Stomach (tissue), 8 donors: ENCODE measurements at regions not wholly inside any gene's neighbourhood (a gene's known extent, or its start where the extent isn't known, plus 50 kb on each side); places are given as distances from the start of the nearest gene placed in this dataset.

Experiments
- DNase-seq, 2 donors: peaks; one replicate each; pipeline versions ENCODE4 v3.0.0 to v3.0.0-alpha.2; 2013 to 2019
- H3K27ac ChIP-seq, 5 donors: fragments of 200-600 bp in 4 of 5; sonication (generic) in 4 of 5; one replicate each; pipeline ENCODE4 v1.5.1; 2013 to 2019; ENCODE audit warnings: mild to moderate bottlenecking in 1 of 5, moderate library complexity in 1 of 5
- H3K27me3 ChIP-seq, 3 donors: fragments of 200-600 bp; sonication (generic); one replicate each; pipeline ENCODE4 v1.5.1; 2017 to 2019; ENCODE audit warnings: mixed run types in 1 of 3
- H3K36me3 ChIP-seq, 4 donors: fragments of 200-600 bp; sonication (generic); 1 replicate in 3 of 4; 2 replicates in 1 of 4; pipeline ENCODE4 v1.5.1; 2016 to 2019
- H3K4me1 ChIP-seq, 4 donors: fragments of 200-600 bp; sonication (generic); one replicate each; pipeline ENCODE4 v1.5.1; 2016 to 2019
- H3K4me3 ChIP-seq, 4 donors: fragments of 200-600 bp; sonication (generic) in 3 of 4; one replicate each; pipeline ENCODE4 v1.5.1; 2016 to 2019; ENCODE audit warnings: mild to moderate bottlenecking in 1 of 4
- H3K9me3 ChIP-seq, 4 donors: fragments of 200-600 bp; sonication (generic); one replicate each; pipeline ENCODE4 v1.5.1; 2016 to 2019
- CTCF ChIP-seq, 7 experiments: fragments of 450-650 bp in 4 of 7; fragments of 200-600 bp in 3 of 7; sonication (generic) in 3 of 7; IDR thresholded peaks; one replicate each; pipeline ENCODE4 v1.5.1; 2016 to 2019; ENCODE audit warnings: antibody characterized with exemption in 7 of 7, control low read depth in 2 of 7, mild to moderate bottlenecking in 1 of 7
- EP300 ChIP-seq: sonication (generic); formaldehyde crosslinking; IDR thresholded peaks from one replicate; pipeline ENCODE4 v1.6.1; 2017; ENCODE audit warnings: antibody characterized with exemption
- POLR2A ChIP-seq, 4 donors: fragments of 450-650 bp; IDR thresholded peaks; one replicate each; pipeline ENCODE4 v1.6.1; 2016; ENCODE audit warnings: antibody characterized with exemption in 4 of 4, control low read depth in 2 of 4, mild to moderate bottlenecking in 1 of 4, moderate library complexity in 1 of 4
- POLR2AphosphoS5 ChIP-seq, 3 donors: sonication (generic); formaldehyde crosslinking; IDR thresholded peaks; one replicate each; pipeline ENCODE4 v1.6.1; 2016; ENCODE audit warnings: antibody characterized with exemption in 3 of 3
- WGBS, 5 donors: extraction: QIAGEN DNeasy Blood & Tissue Kit in 3 of 5; methylation state at CpG; one replicate each; pipeline versions ENCODE4 v1.1.5 to v1.1.7; 2013 to 2018; 5-methylcytosine and 5-hydroxymethylcytosine counted together
- intact Hi-C: fragments of 100-400 bp; cut with DNase I; formaldehyde crosslinking; loops from one replicate; pipeline ENCODE4 v1.15.1; 2023; ENCODE audit warnings: low total_unique reads
- donor health status: healthy with polysubstance abuse.
- donor health status: Bipolar disorder and iron deficiency.
- donor health status: healthy.

GRCh38 chr16:50467559-50467942 is 80.6 kb upstream of the NKD1 start:
- DNase-seq: no peak
- Histone ChIP-seq H3K4me3 (peak overlapping the region; percentile 46 to 52 (median 48)), H3K27ac (peak overlapping the region in 4 of 5 donors; percentile 38 to 59 (median 55)), H3K9me3 (no peaks in the 10 kb centered on the region), H3K4me1 (peaks cover 10 to 24% (median 19%) of the 10 kb centered on the region in 4 donors), H3K36me3 (no peaks in the 10 kb centered on the region), H3K27me3 (peaks cover 0 to 45% (median 13%) of the 10 kb centered on the region in 3 donors)
- intact Hi-C loops: no loop called here
- WGBS, 5 donors: 43 to 51% (median 46%) methylated on average over 10 to 13 of the region's 13 CpGs
- no peak for TF ChIP-seq POLR2A (IDR thresholded peaks at IDR 0.05)
- TF ChIP-seq CTCF (IDR thresholded peaks at IDR 0.05): no peak

- Histone ChIP-seq H3K27ac (peak overlapping the region in 1 of 5 donors; percentile 5), H3K9me3 (no peaks in the 10 kb centered on the region), H3K4me1 (peaks cover 10 to 24% (median 19%) of the 10 kb centered on the region in 4 donors), H3K4me3 (no peak overlapping the region), H3K36me3 (no peaks in the 10 kb centered on the region), H3K27me3 (peaks cover 0 to 53% (median 13%) of the 10 kb centered on the region in 3 donors)
- DNase-seq: no peak
- intact Hi-C loops: no loop called here
- TF ChIP-seq CTCF (IDR thresholded peaks at IDR 0.05) (no peak), EP300 (no peak), POLR2A (IDR thresholded peaks at IDR 0.05) (no peak), POLR2AphosphoS5 (IDR thresholded peaks at IDR 0.05) (no peak)
- WGBS, 5 donors: 81 to 97% (median 89%) methylated on average over 2 of the region's 2 CpGs
Observed at GRCh38 chr16:50466170-50466569, 82.0 kb upstream of the NKD1 start.

GRCh38 chr16:50464325-50465290 is 83.6 kb upstream of the NKD1 start:
- peaks cover 10 to 24% (median 20%) of the 10 kb centered on the region in 4 donors for H3K4me1 ChIP-seq
- H3K4me3 ChIP-seq: no peak overlapping the region
- H3K27me3 ChIP-seq: peaks cover 0 to 56% (median 13%) of the 10 kb centered on the region in 3 donors
- no peaks in the 10 kb centered on the region for H3K9me3 ChIP-seq
- 90 to 95% (median 94%) methylated on average over 14 to 16 of the region's 16 CpGs for WGBS, 5 donors
- no peaks in the 10 kb centered on the region for H3K36me3 ChIP-seq
- TF ChIP-seq CTCF (IDR thresholded peaks at IDR 0.05): no peak
- no peak for TF ChIP-seq POLR2AphosphoS5 (IDR thresholded peaks at IDR 0.05)
- TF ChIP-seq POLR2A (IDR thresholded peaks at IDR 0.05): no peak
- no peak for TF ChIP-seq EP300
- peak overlapping the region in 1 of 5 donors; percentile 8 for H3K27ac ChIP-seq
- intact Hi-C loops: no loop called here
- no peak for DNase-seq

GRCh38 chr16:50463581-50464324 is 84.4 kb upstream of the NKD1 start:
- Histone ChIP-seq H3K27me3 (peaks cover 0 to 51% (median 12%) of the 10 kb centered on the region in 3 donors), H3K4me3 (no peak overlapping the region), H3K4me1 (peaks cover 10 to 25% (median 20%) of the 10 kb centered on the region in 4 donors), H3K27ac (peak overlapping the region in 3 of 5 donors; percentile 7 to 31 (median 26)), H3K36me3 (no peaks in the 10 kb centered on the region), H3K9me3 (no peaks in the 10 kb centered on the region)
- TF ChIP-seq POLR2AphosphoS5 (IDR thresholded peaks at IDR 0.05) (no peak), EP300 (no peak), CTCF (IDR thresholded peaks at IDR 0.05) (no peak), POLR2A (IDR thresholded peaks at IDR 0.05) (no peak)
- peak in 1 of 2 donors; percentile 48 for DNase-seq
- intact Hi-C loops: no loop called here
- whole genome bisulfite sequencing, 5 donors: 41 to 65% (median 59%) methylated on average over 3 of the region's 3 CpGs
